GM19023 (cell line): ENCODE measurements at regions not wholly inside any gene's neighbourhood (a gene's known extent, or its start where the extent isn't known, plus 50 kb on each side); places are given as distances from the start of the nearest gene placed in this dataset.
"Not testable (repeated sequence)": the region's sequence is repeated elsewhere in the genome, so short reads cannot be mapped to it uniquely, and the experiment has no call there.

ENCODE experiments used
- ATAC-seq: cut with Tn5 transposase; IDR thresholded peaks from one replicate; pipeline ENCODE4 v1.9.1; 2021; ENCODE audit warnings: mild to moderate bottlenecking, moderate library complexity; ENCODE audit not compliant: unreplicated experiment

GRCh38 chr16:51298800-51299199 lies 147.7 kb upstream of the SALL1 start:
- no peak for ATAC-seq

DNA sequence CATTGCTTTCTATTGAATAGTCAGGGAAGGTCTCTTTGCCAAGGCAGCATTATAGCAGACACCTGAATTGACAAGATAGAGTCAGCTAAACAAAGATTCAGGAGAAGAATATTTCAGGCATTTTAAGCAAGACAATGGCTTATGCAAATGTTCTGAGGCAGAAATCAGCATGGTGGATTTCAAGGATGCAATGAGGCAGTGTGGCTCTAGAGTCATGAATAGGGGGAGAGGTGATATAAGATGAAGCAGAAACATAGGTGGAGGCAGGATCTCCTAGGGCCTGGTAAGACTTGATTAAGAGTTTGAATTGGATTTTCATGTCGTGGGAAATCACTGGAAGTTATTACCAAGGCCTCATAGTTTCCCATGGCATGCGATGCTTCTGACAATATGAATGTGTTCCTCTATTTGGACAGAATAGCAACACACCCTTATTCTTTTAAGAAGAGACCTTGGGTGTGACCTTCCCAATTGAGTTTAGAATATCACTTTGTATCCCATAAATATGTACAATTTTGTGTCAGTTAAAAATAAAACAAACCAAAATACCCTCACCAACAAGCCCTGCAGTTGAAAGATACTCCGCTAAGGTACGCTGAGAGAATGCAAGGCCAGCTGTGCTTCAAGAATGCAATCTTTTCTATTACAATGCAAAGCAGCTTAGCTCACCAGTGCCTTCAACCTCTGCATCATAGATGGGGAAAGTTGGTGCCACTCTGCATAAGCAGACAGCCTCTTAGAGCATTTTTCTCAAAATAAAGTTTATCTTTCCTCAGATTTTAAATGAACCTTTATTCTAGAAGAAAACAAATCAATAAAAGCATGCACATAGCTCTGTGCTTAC lies 139.6 kb upstream of the SALL1 start:
- no peak for ATAC-seq

- no peak for ATAC-seq
Observed at GRCh38 chr16:51289336-51289735, 138.3 kb upstream of the SALL1 start.

DNA sequence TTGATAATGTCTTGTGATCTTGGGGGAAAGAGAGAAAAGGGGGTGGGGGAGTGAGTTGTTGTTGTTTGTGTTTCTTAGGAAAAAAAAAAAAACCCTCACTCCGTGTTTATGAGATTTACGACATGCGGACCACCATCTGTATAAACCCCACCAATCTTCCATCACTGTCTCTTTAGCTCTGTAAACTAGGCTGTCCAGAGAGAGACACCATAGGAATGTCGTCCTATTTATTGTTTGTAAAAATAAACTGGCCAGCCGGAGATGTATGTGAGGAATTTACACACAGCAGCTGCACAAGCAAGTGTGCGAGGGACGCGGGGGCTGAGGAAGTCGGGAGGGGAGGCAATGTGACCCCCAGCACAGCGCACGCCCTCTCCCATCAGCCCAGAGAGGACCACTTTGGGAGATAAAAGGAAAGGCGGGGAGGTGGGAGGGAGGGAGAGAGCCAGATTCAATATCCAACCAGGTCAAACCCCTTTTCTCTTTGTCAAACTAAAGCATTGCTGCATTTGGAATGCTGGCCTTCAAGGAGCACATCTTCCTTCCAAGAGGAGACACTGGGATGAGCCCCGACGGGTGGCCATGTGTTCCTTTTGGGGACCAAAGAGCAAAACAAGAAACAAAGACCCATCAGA lies 136.2 kb upstream of the SALL1 start:
- no peak for ATAC-seq

DNA sequence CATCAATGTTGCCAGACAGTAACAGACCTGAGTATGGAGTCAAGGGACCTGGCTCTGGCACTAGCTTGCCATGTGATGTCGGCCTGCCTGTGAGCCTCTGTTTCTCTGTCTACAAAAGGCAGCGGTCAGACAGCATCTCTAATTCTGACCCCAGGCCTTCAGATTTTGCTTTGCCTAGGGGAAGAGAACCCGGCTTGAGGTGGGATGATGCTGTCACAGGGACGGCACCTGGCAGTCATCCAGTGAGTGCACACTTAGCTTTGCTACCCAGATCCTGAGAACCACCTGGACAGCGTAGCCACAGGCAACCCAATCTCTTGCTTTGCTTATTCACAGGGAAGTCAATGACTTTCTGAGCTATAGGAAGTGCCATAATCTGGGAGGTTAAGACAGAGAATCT lies 135.2 kb upstream of the SALL1 start:
- ATAC-seq, result no peak

DNA sequence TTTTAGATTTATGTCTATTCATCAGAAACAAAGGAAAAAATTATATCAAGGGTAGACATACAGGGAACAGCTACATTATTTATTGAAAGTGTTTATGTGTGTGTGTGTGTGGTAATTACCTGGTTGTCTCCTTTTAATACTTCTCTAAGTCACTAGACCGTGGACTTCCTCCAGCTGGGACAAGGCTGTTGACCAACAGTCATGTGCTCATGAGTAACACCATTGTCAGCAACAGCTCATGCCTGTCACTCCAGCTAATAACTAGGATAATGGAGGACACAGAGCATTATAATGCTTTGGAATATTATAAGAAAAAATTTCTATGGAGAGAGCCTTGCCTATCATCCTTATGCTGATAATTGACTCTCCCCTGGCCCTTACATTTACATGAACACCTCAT lies 125.3 kb upstream of the SALL1 start:
- ATAC-seq, result no peak

- ATAC-seq, result no peak
Observed at GRCh38 chr16:51272420-51272819, 121.3 kb upstream of the SALL1 start.

DNA sequence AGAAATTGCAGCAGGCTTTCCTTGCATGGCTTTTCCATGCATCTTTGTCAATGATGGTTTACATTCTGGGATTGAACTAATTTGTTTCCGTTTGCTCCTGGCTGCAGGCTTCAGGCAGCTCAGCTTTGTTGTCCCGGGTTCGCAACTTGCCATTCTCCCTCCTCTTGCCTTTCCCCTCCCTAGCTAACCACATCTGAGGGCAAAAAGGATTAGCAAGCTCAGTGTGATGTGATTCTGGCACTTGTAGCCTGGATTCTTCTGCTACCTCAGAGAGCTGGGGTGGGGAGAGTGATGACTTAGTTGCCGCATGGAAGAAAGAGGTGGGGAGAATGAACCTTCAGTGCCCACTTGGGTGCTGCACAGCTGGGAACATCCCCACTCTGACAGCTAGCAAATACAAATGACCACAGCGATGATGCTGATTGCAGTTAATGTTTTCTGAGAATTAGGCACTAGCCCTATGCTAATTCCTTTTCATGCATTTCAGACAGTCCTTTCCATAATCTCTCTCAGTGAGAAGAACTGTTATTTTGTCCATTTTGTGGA lies 120.2 kb upstream of the SALL1 start:
- no peak for ATAC-seq

- ATAC-seq, result no peak
Observed at GRCh38 chr16:51268237-51268636, 117.2 kb upstream of the SALL1 start.

DNA sequence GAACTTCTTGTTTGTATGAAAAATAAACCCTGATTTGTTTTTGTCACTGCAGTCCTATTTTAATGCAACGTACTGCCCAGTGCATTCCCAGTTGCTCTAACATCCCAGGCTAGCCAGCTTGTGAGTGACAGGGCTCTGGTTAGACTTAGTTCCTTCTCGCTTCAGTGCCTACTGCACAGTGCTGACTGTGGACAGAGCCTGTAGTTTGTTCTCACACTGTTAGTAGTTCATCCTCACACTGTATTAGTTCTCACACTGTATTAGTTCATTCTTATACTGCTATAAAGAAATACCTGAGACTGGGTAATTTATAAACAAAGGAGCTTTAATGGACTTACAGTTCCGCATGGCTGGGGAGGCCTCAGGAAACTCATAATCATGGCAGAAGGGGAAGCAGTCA lies 116.6 kb upstream of the SALL1 start:
- no peak for ATAC-seq

DNA sequence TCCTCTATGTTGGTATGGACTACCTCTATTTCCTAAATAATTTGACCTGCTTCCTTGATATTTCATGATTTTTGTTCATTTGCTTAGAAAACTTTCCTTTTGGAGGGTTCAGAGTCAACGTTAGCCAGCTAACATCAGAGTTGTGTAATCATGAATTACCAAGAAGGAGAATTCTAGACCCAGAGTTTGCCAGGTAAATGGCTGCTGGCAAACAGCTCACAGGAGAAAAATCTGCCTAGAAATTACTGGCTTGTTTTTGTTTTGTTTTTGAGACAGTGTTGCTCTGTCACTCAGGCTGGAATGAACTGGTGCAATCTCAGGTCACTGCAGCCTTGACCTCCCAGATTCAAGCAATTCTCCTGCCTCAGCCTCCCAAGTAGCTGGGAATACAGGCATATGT lies 111.4 kb upstream of the SALL1 start:
- no peak for ATAC-seq

DNA sequence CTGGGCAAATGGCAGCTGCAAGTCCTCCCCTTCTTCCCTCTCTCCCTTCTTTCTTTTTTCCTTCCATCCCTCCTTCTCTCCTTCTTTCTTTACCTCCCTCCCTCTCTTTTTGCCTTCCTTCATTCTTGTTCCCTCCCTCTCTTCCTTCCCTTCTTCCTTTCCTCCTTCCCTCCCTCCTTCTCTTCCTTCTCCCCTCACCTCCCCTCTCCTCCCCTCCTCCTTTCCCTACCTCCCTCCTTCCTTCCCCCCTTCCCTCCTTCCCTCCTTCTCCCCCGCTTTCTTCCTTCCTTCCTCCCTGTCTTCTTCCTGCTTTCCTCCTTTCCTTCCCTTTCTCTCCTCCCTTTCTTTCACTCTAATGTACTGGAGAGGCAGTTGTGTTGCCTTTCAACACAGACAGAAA lies 110.8 kb upstream of the SALL1 start:
- ATAC-seq, result no peak

DNA sequence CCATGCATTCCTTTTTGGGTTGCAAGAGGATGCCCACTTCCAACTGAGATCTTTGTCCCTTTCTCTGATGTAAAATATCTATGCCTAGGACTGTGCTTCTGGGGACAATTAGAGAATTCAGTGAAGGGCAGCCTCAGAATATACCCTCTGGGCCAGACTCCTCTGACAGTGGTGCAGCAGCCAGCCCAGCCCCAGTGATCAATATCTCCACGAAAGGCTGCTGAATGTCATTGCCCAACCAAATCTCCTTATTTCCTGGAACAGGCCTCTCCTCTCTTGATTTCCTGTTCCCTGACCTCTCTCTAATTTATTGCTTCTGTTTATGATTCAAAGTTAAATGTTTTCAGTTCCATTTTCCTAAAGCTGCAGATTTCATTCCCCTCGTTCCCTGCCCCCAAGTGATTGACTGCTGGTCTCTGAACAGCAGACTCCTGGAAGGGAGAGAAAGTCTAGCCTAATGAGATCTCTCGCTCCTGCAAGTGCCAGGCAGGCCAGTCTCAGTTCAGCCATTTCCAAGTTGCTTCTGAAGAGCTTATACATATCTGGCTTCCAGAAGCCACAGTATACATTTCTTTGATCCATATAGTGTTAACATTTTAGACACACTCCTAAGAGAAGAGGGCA lies 104.4 kb upstream of the SALL1 start:
- ATAC-seq, result no peak

- not testable (repeated sequence) for ATAC-seq
Observed at GRCh38 chr16:51254390-51254789, 103.3 kb upstream of the SALL1 start.

DNA sequence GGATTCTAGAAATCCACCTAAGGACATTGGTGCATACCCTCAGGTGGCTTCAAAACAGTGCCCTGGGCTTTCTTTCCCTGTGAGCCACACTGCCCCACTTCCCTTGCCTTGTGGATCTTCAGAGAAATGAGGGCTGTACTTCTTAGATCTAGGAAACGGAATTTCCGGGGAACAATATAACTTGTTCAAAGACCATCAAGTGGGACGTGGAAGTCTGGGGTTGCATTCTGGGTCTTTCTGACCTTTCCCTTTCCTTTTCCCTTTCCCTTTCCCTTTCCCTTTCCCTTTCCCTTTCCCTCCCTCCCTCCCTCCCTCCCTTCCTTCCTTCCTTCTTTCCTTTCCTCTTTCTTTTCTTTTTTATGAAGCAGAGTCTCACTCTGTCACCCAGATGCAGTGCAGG lies 97.1 kb upstream of the SALL1 start:
- ATAC-seq, result no peak

DNA sequence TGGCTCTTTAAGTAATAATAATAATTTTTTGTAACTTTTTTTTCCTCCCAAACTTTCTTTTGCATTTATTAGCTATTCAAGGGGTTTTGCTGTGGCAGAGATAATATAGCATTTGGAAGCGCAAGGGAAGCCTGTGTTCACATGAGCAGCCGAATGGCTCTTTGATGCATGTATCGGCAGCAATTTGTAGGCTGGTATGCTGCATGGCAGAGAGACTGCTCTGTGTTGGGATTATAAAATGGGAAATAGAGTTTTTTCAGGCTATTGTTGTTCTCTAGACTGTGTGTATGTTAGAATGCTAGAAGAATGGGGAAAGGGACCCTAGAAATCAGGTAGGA lies 94.6 kb upstream of the SALL1 start:
- ATAC-seq, result no peak

- ATAC-seq, result no peak
Observed at GRCh38 chr16:51244887-51245657, 94.0 kb upstream of the SALL1 start.

GRCh38 chr16:51243936-51244436 lies 92.9 kb upstream of the SALL1 start:
- no peak for ATAC-seq

DNA sequence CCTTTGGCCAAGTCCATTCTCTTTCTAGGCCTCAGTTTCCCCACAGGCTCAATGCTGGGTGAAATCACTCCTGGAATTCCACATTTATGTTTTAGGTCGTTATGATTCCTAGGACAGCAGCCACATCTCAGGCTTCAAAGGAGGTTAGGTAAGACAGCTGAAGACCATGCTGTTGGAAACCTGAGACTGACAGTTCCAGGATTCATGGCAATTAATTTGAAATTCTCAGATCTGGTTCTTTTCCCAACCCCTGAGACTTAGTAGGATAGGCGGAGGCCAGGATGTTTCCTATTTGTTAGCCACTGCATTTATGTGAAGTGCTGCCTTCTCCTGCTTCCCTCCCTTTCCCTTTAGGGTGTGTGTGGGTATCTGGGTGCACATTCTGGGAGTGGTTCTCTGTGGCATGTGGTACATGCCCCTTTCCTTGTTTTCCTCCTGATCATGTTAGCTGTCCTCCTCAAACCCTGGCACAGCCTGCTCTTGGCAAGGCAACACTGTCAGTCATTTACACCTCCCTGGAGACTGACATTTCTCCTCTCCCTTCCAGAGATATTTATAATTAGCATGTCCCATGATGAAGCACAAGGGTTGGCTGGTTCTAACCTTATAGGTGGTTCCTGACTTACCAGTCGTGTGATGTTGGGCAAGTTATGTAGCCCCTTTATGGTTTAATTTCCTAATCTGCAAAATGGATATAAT lies 91.4 kb upstream of the SALL1 start:
- ATAC-seq, result no peak

DNA sequence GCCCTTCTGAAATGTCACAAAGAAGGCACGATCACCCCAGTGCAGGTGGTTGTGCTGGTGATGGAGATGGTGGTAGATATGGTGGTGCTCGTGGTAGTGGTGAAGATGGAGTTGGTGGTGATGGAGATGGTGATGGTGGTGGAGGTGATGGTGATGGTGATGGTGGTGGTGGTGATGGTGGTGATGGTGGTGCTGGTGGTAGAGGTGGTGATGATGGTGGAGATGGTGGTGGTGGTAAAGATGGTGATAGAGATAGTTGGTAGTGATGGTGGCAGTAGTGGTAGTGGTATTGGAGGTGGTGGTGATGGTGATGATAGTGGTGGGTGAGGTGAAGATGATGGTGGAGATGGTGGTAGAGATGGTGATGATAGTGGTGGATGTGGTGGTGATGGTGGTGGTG lies 88.1 kb upstream of the SALL1 start:
- ATAC-seq, result no peak
